HG02970 (cell line): ENCODE measurements at regions not wholly inside any gene's neighbourhood (a gene's known extent, or its start where the extent isn't known, plus 50 kb on each side); places are given as distances from the start of the nearest gene placed in this dataset.
"Not testable (repeated sequence)": the region's sequence is repeated elsewhere in the genome, so short reads cannot be mapped to it uniquely, and the experiment has no call there.

Experiments
- ATAC-seq: cut with Tn5 transposase; IDR thresholded peaks from one replicate; pipeline ENCODE4 v1.9.1; 2021; ENCODE audit warnings: mild to moderate bottlenecking, moderate library complexity, moderate number of reproducible peaks; ENCODE audit not compliant: unreplicated experiment, low FRiP score

- no peak for ATAC-seq
Measured at GRCh38 chr3:152619691-152620090, 215.2 kb upstream of the P2RY1 start.

DNA sequence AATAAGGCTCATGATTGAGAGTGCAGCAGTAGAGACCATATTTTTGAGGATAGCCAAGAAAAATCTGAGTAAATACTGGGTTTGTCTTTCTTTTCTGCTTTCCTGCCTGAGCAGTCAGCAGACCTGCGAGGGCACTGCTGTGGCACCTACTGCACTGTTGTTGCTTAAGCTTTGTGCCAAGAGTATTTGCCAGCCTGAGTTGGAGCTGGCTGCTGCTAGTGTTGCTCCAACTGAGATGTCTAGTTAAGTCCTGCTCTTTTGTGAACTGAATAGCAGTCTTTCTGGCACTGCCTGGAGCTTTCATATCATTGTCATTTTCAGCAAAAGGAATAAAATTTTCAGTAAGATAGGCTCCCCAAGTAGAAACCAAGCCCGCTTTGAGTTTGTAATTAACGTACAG, 214.5 kb upstream of the P2RY1 start:
- no peak for ATAC-seq

- ATAC-seq, result no peak
Measured at GRCh38 chr3:152621006-152621868, 213.7 kb upstream of the P2RY1 start.

- no peak for ATAC-seq
Measured at GRCh38 chr3:152621967-152622810, 212.7 kb upstream of the P2RY1 start.

DNA sequence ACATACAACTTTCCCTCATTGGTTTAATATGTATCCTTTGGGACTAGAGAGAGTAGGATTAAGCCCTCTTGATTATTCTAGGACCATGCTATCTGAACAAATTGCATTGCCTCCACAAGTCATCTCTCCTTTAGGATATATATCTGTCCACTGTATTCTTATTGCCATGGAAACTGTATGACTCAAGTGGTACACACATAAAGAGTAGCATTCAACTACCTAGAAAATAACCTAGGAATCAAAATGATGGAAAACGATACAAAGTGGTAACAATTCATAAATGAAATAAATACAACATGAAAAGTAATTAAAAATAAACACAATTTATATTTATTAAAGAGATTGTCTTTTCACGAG, 212.1 kb upstream of the P2RY1 start:
- ATAC-seq, result no peak

DNA sequence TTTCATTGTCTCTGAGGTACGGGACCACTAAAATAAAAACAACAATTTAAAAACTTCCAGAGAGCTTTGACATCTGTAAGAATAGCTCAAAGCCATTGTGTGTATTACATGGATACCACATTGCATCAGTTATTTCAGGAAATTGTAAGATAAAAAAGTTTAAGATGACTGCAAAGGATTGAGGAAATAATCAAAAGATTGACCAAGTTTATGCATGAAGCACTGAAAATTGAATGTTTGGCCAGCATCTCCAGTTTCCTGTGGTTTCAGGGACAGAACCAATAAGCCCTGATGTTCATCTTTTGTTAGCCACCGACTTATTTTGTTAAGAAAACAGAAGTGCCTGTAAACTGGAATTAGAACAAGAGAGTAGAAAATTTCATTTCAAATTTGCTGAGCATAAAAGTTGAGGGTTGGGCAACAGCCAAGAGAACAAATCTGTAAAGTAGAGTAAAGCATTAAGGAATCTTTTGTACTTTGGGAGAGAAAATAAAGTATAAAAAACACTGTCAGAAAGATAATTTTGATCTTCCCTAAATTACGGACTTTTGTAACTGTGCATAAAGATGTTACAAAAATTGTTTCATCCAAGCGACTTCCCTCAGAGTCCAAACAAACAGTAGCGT, 211.5 kb upstream of the P2RY1 start:
- no peak for ATAC-seq

- ATAC-seq, result no peak
Measured at GRCh38 chr3:152626226-152626625, 208.7 kb upstream of the P2RY1 start.

GRCh38 chr3:152628496-152628895, 206.4 kb upstream of the P2RY1 start:
- ATAC-seq, result no peak

- ATAC-seq, result no peak
Measured at GRCh38 chr3:152629363-152630122, 205.4 kb upstream of the P2RY1 start.

GRCh38 chr3:152635389-152635788, 199.5 kb upstream of the P2RY1 start:
- no peak for ATAC-seq

DNA sequence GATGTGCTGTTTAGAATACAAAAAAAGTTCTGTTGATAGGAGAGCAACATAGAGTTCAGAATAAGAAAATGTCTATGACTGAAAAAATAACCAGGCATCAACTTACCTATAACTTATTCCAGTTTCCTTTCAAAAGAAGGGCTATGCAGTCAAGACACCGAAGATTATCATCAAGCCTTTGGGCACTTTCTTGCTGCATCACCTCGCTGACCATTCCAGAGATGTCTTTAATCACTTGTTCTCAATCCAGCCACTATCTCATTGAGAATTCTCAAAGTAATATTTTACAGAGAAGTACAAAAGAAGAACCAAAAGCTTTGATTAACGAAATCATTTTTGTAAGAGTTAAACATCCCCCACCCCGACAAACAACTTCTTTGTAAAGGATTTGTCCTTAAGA, 198.3 kb upstream of the P2RY1 start:
- no peak for ATAC-seq

DNA sequence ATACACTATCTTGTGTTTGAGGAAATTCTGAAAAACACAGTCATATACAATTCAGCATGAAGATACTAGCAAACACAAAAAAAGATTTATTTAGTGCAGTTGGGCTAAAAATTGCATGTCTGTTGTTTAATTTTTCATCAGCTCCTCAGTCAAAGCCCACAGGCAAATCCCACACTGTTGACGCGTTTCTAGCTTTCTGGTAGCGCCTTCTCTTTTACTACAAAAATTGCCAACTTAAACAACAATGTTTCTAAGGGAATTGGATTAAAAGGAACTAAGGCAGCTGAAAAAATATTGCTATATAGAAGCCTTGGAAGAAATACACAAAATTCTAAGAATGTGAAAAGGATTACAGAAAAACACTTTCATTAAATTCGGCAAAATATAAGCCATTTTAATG, 196.7 kb upstream of the P2RY1 start:
- no peak for ATAC-seq

GRCh38 chr3:152638707-152639450, 196.1 kb upstream of the P2RY1 start:
- no peak for ATAC-seq

DNA sequence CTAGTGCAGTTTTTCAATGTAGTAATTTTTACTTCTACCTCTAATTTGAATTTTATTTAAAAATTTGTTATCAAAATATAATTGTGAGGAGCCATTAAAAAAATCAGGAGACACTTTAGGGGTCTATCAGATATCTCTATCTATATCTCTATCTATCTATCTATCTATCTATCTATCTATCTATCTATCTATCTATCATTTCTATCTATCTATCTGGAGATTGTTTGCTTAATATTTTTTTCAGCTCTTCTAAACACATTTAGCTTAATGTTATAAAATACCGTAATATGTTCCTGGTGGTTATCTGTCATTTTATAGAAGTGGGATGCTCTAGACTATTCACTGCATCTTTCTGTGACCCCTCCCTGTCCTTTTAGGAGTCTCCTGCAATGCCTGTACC, 193.7 kb upstream of the P2RY1 start:
- no peak for ATAC-seq

- ATAC-seq, result no peak
Measured at GRCh38 chr3:152642658-152643057, 192.3 kb upstream of the P2RY1 start.

DNA sequence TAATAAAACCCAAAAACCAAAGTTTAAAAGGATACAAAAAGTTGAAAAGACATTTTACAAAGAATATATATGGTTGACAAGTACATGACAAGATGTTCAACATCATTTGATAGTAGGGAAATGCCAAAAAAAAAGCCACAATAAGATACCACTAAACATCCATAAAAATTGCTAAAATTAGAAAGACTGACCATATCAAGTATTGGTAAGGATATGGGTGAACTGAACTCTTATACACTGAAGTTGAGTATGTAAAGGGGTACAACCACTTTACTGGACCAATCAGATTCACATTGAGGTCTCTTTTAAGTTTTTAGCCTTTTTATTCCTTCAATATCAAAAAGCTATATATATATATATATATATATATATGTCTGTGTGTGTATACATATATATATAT, 190.5 kb upstream of the P2RY1 start:
- ATAC-seq, result no peak

- ATAC-seq, result no peak
Measured at GRCh38 chr3:152646004-152646403, 188.9 kb upstream of the P2RY1 start.

- no peak for ATAC-seq
Measured at GRCh38 chr3:152650177-152650576, 184.8 kb upstream of the P2RY1 start.

GRCh38 chr3:152650923-152651322, 184.0 kb upstream of the P2RY1 start:
- ATAC-seq, result not testable (repeated sequence)
